GM12872 (cell line): ENCODE measurements at regions not wholly inside any gene's neighbourhood (a gene's known extent, or its start where the extent isn't known, plus 50 kb on each side); places are given as distances from the start of the nearest gene placed in this dataset.

ENCODE experiments used
- CTCF ChIP-seq: IDR thresholded peaks from 3 replicates; pipeline ENCODE4 v1.5.1; 2011; ENCODE audit warnings: low read depth, mild to moderate bottlenecking, low read length, moderate library complexity; ENCODE audit not compliant: insufficient read depth

- no peak for TF ChIP-seq CTCF
These were observed 118.1 kb downstream of the ENGASE start for GRCh38 chr17:79192503-79193351.

GRCh38 chr17:79191270-79191934 lies 116.8 kb downstream of the ENGASE start:
- TF ChIP-seq CTCF = no peak

GRCh38 chr17:79189305-79189704 lies 114.7 kb downstream of the ENGASE start:
- TF ChIP-seq CTCF = no peak

GRCh38 chr17:79188685-79189084 lies 114.1 kb downstream of the ENGASE start:
- TF ChIP-seq CTCF = no peak

GRCh38 chr17:79188048-79188447 lies 113.4 kb downstream of the ENGASE start:
- peak; percentile 72 for TF ChIP-seq CTCF

- no peak for TF ChIP-seq CTCF
These were observed 112.6 kb downstream of the ENGASE start for GRCh38 chr17:79187186-79187585.

GRCh38 chr17:79186406-79186805 lies 111.8 kb downstream of the ENGASE start:
- no peak for TF ChIP-seq CTCF
